ENCODE measurements at regions not wholly inside any gene's neighbourhood (a gene's known extent, or its start where the extent isn't known, plus 50 kb on each side); places are given as distances from the start of the nearest gene placed in this dataset.

DNA sequence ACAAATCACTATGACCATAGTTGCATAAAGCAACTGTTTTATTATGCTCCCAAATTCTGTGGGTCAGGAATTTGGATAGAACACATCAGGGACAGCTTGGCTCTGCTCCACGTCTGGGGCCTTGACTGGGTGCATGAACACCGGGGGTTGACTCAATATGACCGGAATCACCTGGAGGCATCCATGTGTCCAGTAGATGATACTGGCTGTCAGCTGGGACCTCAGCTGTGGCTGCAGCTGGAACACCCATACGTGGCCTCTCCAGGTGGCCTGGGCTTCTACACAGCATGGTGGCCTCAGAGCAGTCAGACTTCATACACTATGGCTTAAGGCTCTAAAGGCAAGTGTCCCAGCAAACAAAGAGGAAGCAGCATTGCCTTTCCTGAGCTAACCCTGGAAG, 113.4 kb downstream of the NRN1 start:
- no peak for TF ChIP-seq EZH2 (IDR thresholded peaks at IDR 0.05; ENCODE audit: borderline replicate concordance, low read length)
- TF ChIP-seq, protein P1, sequence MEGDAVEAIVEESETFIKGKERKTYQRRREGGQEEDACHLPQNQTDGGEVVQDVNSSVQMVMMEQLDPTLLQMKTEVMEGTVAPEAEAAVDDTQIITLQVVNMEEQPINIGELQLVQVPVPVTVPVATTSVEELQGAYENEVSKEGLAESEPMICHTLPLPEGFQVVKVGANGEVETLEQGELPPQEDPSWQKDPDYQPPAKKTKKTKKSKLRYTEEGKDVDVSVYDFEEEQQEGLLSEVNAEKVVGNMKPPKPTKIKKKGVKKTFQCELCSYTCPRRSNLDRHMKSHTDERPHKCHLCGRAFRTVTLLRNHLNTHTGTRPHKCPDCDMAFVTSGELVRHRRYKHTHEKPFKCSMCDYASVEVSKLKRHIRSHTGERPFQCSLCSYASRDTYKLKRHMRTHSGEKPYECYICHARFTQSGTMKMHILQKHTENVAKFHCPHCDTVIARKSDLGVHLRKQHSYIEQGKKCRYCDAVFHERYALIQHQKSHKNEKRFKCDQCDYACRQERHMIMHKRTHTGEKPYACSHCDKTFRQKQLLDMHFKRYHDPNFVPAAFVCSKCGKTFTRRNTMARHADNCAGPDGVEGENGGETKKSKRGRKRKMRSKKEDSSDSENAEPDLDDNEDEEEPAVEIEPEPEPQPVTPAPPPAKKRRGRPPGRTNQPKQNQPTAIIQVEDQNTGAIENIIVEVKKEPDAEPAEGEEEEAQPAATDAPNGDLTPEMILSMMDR (IDR thresholded peaks at IDR 0.05; ENCODE audit: low read length) = no peak

All from OCI-LY1 (cell line).